ENCODE measurements at regions not wholly inside any gene's neighbourhood (a gene's known extent, or its start where the extent isn't known, plus 50 kb on each side); places are given as distances from the start of the nearest gene placed in this dataset.

GRCh38 chr6:119669221-119669620, 319.7 kb upstream of the MAN1A1 start:
- TF ChIP-seq CTCF (conservative IDR thresholded peaks at IDR 0.05; ENCODE audit: low read depth, low read length) (no peak), POLR2A (IDR thresholded peaks at IDR 0.05; ENCODE audit: low read depth, low read length) (no peak), NFE2L2 (IDR thresholded peaks at IDR 0.05; ENCODE audit: low read depth, low read length) (no peak), ELK1 (IDR thresholded peaks at IDR 0.05; ENCODE audit: borderline replicate concordance, low read depth, low read length) (no peak), CHD1 (IDR thresholded peaks at IDR 0.05; ENCODE audit: low read depth, low read length) (no peak), RFX5 (IDR thresholded peaks at IDR 0.05; ENCODE audit: low read depth, low read length) (no peak), BHLHE40 (IDR thresholded peaks at IDR 0.05; ENCODE audit: low read depth, low read length) (no peak), FOS (IDR thresholded peaks at IDR 0.05; ENCODE audit: low read depth, low read length) (no peak), USF2 (IDR thresholded peaks at IDR 0.05; ENCODE audit: low read depth, low read length) (no peak), MAZ (IDR thresholded peaks at IDR 0.05; ENCODE audit: borderline replicate concordance, low read depth, low read length) (no peak), RCOR1 (IDR thresholded peaks at IDR 0.05; ENCODE audit: insufficient replicate concordance, low read length) (no peak), RAD21 (IDR thresholded peaks at IDR 0.05; ENCODE audit: low read length) (no peak), MAFK (IDR thresholded peaks at IDR 0.05; ENCODE audit: low read depth, low read length) (no peak)

All from IMR-90 (cell line).